ENCODE measurements at regions not wholly inside any gene's neighbourhood (a gene's known extent, or its start where the extent isn't known, plus 50 kb on each side); places are given as distances from the start of the nearest gene placed in this dataset.

GRCh38 chr3:14277557-14277956 is 98.9 kb downstream of the LSM3 start (continued):
- TF ChIP-seq ZFP30 (CRISPR knock-in tag; IDR thresholded peaks at IDR 0.05) (no peak), GLIS3 (CRISPR knock-in tag; IDR thresholded peaks at IDR 0.05) (no peak), ZNF8 (CRISPR knock-in tag; IDR thresholded peaks at IDR 0.05) (no peak), ZNF70 (CRISPR knock-in tag; IDR thresholded peaks at IDR 0.05) (no peak), RARB (CRISPR knock-in tag; IDR thresholded peaks at IDR 0.05) (no peak)

- no peak for TF ChIP-seq GLIS3 (CRISPR knock-in tag; IDR thresholded peaks at IDR 0.05)
- TF ChIP-seq PPARA (CRISPR knock-in tag; IDR thresholded peaks at IDR 0.05; ENCODE audit: borderline replicate concordance): no peak
- TF ChIP-seq ISL1 (CRISPR knock-in tag; IDR thresholded peaks at IDR 0.05): no peak
- no peak for TF ChIP-seq TOX (CRISPR knock-in tag; IDR thresholded peaks at IDR 0.05; ENCODE audit: borderline replicate concordance)
- TF ChIP-seq ZFP3 (CRISPR knock-in tag; IDR thresholded peaks at IDR 0.05): no peak
- no peak for TF ChIP-seq BACH2 (CRISPR knock-in tag; IDR thresholded peaks at IDR 0.05; ENCODE audit: borderline replicate concordance)
- no peak for TF ChIP-seq CSDC2 (CRISPR knock-in tag; IDR thresholded peaks at IDR 0.05)
- TF ChIP-seq CSRNP3 (CRISPR knock-in tag; IDR thresholded peaks at IDR 0.05): no peak
- no peak for TF ChIP-seq ESRRG (CRISPR knock-in tag; IDR thresholded peaks at IDR 0.05)
- TF ChIP-seq TCF4 (CRISPR knock-in tag; IDR thresholded peaks at IDR 0.05; ENCODE audit: borderline replicate concordance): no peak
- TF ChIP-seq SNAI2 (CRISPR knock-in tag; IDR thresholded peaks at IDR 0.05): no peak
- TF ChIP-seq ARNTL (CRISPR knock-in tag; IDR thresholded peaks at IDR 0.05; ENCODE audit: borderline replicate concordance, low read depth): no peak
- no peak for TF ChIP-seq PATZ1 (CRISPR knock-in tag; IDR thresholded peaks at IDR 0.05; ENCODE audit: borderline replicate concordance)
- no peak for TF ChIP-seq OSR1 (CRISPR knock-in tag; IDR thresholded peaks at IDR 0.05)
- no peak for TF ChIP-seq POU6F1 (CRISPR knock-in tag; IDR thresholded peaks at IDR 0.05; ENCODE audit: borderline replicate concordance, low read depth)
- TF ChIP-seq ZNF70 (CRISPR knock-in tag; IDR thresholded peaks at IDR 0.05): no peak
- no peak for ATAC-seq
These were observed 99.7 kb downstream of the LSM3 start for GRCh38 chr3:14278265-14278798.

- no peak for TF ChIP-seq POU6F1 (CRISPR knock-in tag; IDR thresholded peaks at IDR 0.05; ENCODE audit: borderline replicate concordance, low read depth)
- TF ChIP-seq CREB5 (CRISPR knock-in tag; IDR thresholded peaks at IDR 0.05; ENCODE audit: low read depth): no peak
- TF ChIP-seq ZNF565 (CRISPR knock-in tag; conservative IDR thresholded peaks at IDR 0.05; ENCODE audit: low read depth): no peak
- no peak for TF ChIP-seq SNAI2 (CRISPR knock-in tag; IDR thresholded peaks at IDR 0.05)
- TF ChIP-seq ZNF70 (CRISPR knock-in tag; IDR thresholded peaks at IDR 0.05): no peak
- TF ChIP-seq ISL1 (CRISPR knock-in tag; IDR thresholded peaks at IDR 0.05): no peak
- no peak for TF ChIP-seq TSHZ2 (CRISPR knock-in tag; IDR thresholded peaks at IDR 0.05)
- no peak for TF ChIP-seq ZC3H10 (CRISPR knock-in tag; IDR thresholded peaks at IDR 0.05)
- TF ChIP-seq TOX (CRISPR knock-in tag; IDR thresholded peaks at IDR 0.05; ENCODE audit: borderline replicate concordance): no peak
- ATAC-seq: peak; percentile 37
These were observed 100.4 kb downstream of the LSM3 start for GRCh38 chr3:14278799-14279625.

All from SK-N-SH treated with all-trans-retinoic acid at 6 μM for 48 hours (cell line).